BLaER1 (cell line): ENCODE measurements at regions not wholly inside any gene's neighbourhood (a gene's known extent, or its start where the extent isn't known, plus 50 kb on each side); places are given as distances from the start of the nearest gene placed in this dataset.

Experiments
- H3K27ac ChIP-seq: shearing (Covaris generic); formaldehyde crosslinking; 2 replicates; pipeline ENCODE4 v1.8.1; 2022
- H3K27me3 ChIP-seq: shearing (Covaris generic); formaldehyde crosslinking; 2 replicates; pipeline ENCODE4 v1.8.1; 2022
- H3K36me3 ChIP-seq: shearing (Covaris generic); formaldehyde crosslinking; 2 replicates; pipeline ENCODE4 v1.8.1; 2022
- H3K4me1 ChIP-seq: shearing (Covaris generic); formaldehyde crosslinking; 2 replicates; pipeline ENCODE4 v1.8.1; 2022
- H3K4me2 ChIP-seq: shearing (Covaris generic); formaldehyde crosslinking; 2 replicates; pipeline ENCODE4 v1.8.1; 2022
- H3K4me3 ChIP-seq: shearing (Covaris generic); formaldehyde crosslinking; 2 replicates; pipeline ENCODE4 v1.8.1; 2022
- H3K9ac ChIP-seq: shearing (Covaris generic); formaldehyde crosslinking; 2 replicates; pipeline ENCODE4 v1.8.1; 2022
- H3K9me3 ChIP-seq: shearing (Covaris generic); formaldehyde crosslinking; 2 replicates; pipeline ENCODE4 v1.8.1; 2022
- H4K20me1 ChIP-seq: shearing (Covaris generic); formaldehyde crosslinking; 2 replicates; pipeline ENCODE4 v1.8.1; 2022
- Cebpa-rat ChIP-seq: shearing (Covaris generic); IDR thresholded peaks from 2 replicates; pipeline ENCODE4 v1.8.1; 2022

DNA sequence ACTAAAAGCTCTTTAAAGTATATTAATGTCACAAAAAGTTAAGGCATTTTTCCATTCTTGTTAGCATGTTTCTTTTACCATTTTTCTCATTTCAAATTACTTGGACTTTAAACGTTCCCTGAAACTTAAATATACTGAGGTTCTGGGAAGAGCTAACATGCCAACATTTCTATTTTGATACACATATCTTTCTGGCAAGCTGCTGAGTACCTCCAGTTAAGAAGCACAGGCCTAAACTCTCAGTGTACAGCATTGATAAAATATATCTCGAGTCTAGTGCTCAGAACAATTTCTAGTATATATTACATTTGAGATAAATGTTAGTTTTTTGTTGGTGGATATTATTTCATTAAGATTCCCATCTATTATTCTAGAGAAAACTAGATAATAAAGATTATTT is 612.9 kb upstream of the KCND2 start:
- Histone ChIP-seq H3K9ac (no peak overlapping the region), H3K27ac (no peak overlapping the region), H3K36me3 (no peaks in the 10 kb centered on the region), H3K4me2 (no peak overlapping the region), H3K27me3 (no peaks in the 10 kb centered on the region), H3K4me1 (no peaks in the 10 kb centered on the region), H3K9me3 (no peaks in the 10 kb centered on the region), H3K4me3 (no peak overlapping the region), H4K20me1 (no peaks in the 10 kb centered on the region)
- no peak for TF ChIP-seq Cebpa-rat

GRCh38 chr7:119664601-119665000 is 608.4 kb upstream of the KCND2 start:
- no peak overlapping the region for H3K27ac ChIP-seq
- no peak for TF ChIP-seq Cebpa-rat
- no peaks in the 10 kb centered on the region for H3K36me3 ChIP-seq
- no peak overlapping the region for H3K9ac ChIP-seq
- H3K4me2 ChIP-seq, result no peak overlapping the region
- H3K9me3 ChIP-seq, result no peaks in the 10 kb centered on the region
- no peaks in the 10 kb centered on the region for H3K27me3 ChIP-seq
- H4K20me1 ChIP-seq, result no peaks in the 10 kb centered on the region
- H3K4me3 ChIP-seq, result no peak overlapping the region
- H3K4me1 ChIP-seq, result no peaks in the 10 kb centered on the region

DNA sequence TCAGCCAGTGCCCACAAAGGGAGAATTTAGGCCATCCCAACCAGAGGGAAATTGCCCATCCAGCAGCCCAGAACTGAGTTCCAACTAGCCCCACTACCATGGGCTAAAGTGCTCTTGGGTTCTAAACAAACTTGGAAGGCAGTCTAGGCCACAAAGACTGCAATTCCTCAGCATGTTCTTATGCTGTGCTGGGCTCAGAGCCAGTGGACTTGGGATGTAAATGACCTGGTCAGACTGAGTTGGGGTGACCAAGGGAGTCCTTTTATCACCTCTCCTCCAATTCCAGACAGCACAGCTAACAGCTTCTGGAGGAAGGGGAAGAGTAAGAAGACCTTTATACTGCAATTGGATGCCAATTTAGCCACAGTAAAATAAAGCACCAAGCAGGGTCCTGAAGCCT is 607.2 kb upstream of the KCND2 start:
- Histone ChIP-seq H3K4me1 (no peaks in the 10 kb centered on the region), H3K36me3 (no peaks in the 10 kb centered on the region), H3K9me3 (no peaks in the 10 kb centered on the region), H4K20me1 (no peaks in the 10 kb centered on the region), H3K4me2 (no peak overlapping the region), H3K27ac (no peak overlapping the region), H3K4me3 (no peak overlapping the region), H3K27me3 (no peaks in the 10 kb centered on the region), H3K9ac (no peak overlapping the region)
- no peak for TF ChIP-seq Cebpa-rat

- TF ChIP-seq Cebpa-rat, result no peak
- no peaks in the 10 kb centered on the region for H3K27me3 ChIP-seq
- H3K9me3 ChIP-seq, result no peaks in the 10 kb centered on the region
- H3K27ac ChIP-seq, result no peak overlapping the region
- no peak overlapping the region for H3K4me2 ChIP-seq
- no peaks in the 10 kb centered on the region for H3K4me1 ChIP-seq
- no peak overlapping the region for H3K9ac ChIP-seq
- H3K36me3 ChIP-seq, result no peaks in the 10 kb centered on the region
- no peak overlapping the region for H3K4me3 ChIP-seq
- no peaks in the 10 kb centered on the region for H4K20me1 ChIP-seq
These were observed 591.6 kb upstream of the KCND2 start for GRCh38 chr7:119681336-119681735.

DNA sequence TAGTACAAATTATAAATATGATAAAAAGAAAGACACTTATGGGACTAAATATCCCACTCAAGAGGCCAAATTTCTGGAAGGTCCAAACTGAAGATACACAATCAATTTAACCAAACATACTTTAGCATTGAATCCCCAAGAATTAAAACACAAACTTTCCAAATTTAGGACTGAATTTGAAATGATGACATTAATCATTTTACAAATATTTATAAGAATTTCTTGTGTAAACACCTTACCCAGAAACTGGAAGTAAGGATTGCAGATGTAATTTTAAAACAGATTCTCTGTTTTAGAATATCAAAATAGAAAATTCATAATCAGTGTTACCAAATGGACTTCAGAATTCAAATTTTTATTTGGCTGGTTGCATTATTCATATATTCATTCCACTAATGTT is 588.2 kb upstream of the KCND2 start:
- Histone ChIP-seq H3K4me1 (no peaks in the 10 kb centered on the region), H3K4me2 (no peak overlapping the region), H3K4me3 (no peak overlapping the region), H3K9me3 (no peaks in the 10 kb centered on the region), H3K27me3 (no peaks in the 10 kb centered on the region), H3K9ac (no peak overlapping the region), H4K20me1 (no peaks in the 10 kb centered on the region), H3K36me3 (no peaks in the 10 kb centered on the region), H3K27ac (no peak overlapping the region)
- no peak for TF ChIP-seq Cebpa-rat

- Histone ChIP-seq H3K27ac (no peak overlapping the region), H4K20me1 (no peaks in the 10 kb centered on the region), H3K9me3 (no peaks in the 10 kb centered on the region), H3K4me3 (no peak overlapping the region), H3K36me3 (no peaks in the 10 kb centered on the region), H3K4me2 (no peak overlapping the region), H3K27me3 (no peaks in the 10 kb centered on the region), H3K4me1 (no peaks in the 10 kb centered on the region), H3K9ac (no peak overlapping the region)
- no peak for TF ChIP-seq Cebpa-rat
These were observed 587.1 kb upstream of the KCND2 start for GRCh38 chr7:119685906-119686305.

GRCh38 chr7:119688831-119689230 is 584.1 kb upstream of the KCND2 start:
- Histone ChIP-seq H3K36me3 (no peaks in the 10 kb centered on the region), H3K9ac (no peak overlapping the region), H3K27ac (no peak overlapping the region)

DNA sequence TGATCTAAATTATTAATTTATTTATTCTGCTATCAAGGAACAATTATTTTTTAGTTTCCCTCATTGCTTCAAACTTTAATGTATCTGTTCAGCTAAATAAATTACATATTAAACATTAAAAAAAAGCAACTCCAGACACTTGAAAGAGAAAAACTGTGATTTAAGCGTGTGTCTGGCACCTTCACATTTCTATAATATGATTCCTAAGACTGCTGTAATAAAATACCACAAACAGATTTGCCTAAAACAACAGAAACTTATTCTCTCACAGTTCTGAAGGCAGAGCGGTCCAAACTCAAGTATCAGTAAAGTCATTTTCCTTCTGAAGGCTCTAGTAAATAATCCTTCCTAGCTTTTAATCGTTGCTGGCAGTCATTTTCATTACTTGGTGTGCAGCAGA is 580.4 kb upstream of the KCND2 start:
- no peak overlapping the region for H3K4me2 ChIP-seq
- H3K9me3 ChIP-seq, result no peaks in the 10 kb centered on the region
- no peaks in the 10 kb centered on the region for H3K36me3 ChIP-seq
- H3K9ac ChIP-seq, result no peak overlapping the region
- no peak overlapping the region for H3K4me3 ChIP-seq
- no peaks in the 10 kb centered on the region for H4K20me1 ChIP-seq
- H3K27me3 ChIP-seq, result no peaks in the 10 kb centered on the region
- no peaks in the 10 kb centered on the region for H3K4me1 ChIP-seq
- H3K27ac ChIP-seq, result no peak overlapping the region
- TF ChIP-seq Cebpa-rat, result no peak

More at GRCh38 chr7:119688831-119689230, 584.1 kb upstream of the KCND2 start:
- Histone ChIP-seq H3K27me3 (no peaks in the 10 kb centered on the region), H3K4me3 (no peak overlapping the region), H3K9me3 (no peaks in the 10 kb centered on the region), H4K20me1 (no peaks in the 10 kb centered on the region), H3K4me1 (no peaks in the 10 kb centered on the region), H3K4me2 (no peak overlapping the region)
- no peak for TF ChIP-seq Cebpa-rat

DNA sequence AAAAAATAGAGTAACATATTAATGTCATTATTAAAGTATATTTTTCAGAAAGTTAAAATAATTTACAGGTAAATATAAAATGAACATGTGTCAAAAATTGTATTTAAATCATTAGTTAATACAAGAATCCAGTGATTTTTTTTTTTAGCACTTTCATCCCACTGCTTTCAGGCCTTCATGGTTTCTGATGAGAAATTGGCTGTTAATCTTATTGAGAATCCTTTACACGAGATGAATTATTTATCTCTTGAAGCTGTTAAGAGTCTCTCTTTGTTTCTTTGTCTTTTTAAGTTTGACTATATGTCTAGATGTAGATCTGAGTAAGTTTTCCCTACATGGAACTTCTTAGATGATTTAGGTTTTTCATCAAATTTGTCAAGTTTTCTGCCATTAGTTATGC is 578.5 kb upstream of the KCND2 start:
- H3K4me1 ChIP-seq, result no peaks in the 10 kb centered on the region
- no peaks in the 10 kb centered on the region for H3K9me3 ChIP-seq
- H3K4me2 ChIP-seq, result no peak overlapping the region
- H3K4me3 ChIP-seq, result no peak overlapping the region
- H3K9ac ChIP-seq, result no peak overlapping the region
- H3K36me3 ChIP-seq, result no peaks in the 10 kb centered on the region
- TF ChIP-seq Cebpa-rat, result no peak
- H3K27ac ChIP-seq, result no peak overlapping the region
- no peaks in the 10 kb centered on the region for H4K20me1 ChIP-seq
- H3K27me3 ChIP-seq, result no peaks in the 10 kb centered on the region

GRCh38 chr7:119696336-119696735 is 576.6 kb upstream of the KCND2 start:
- H3K4me1 ChIP-seq, result no peaks in the 10 kb centered on the region
- H3K4me2 ChIP-seq, result no peak overlapping the region
- TF ChIP-seq Cebpa-rat, result no peak
- no peaks in the 10 kb centered on the region for H4K20me1 ChIP-seq
- no peak overlapping the region for H3K9ac ChIP-seq
- no peaks in the 10 kb centered on the region for H3K36me3 ChIP-seq
- H3K9me3 ChIP-seq, result no peaks in the 10 kb centered on the region
- H3K27ac ChIP-seq, result no peak overlapping the region
- no peaks in the 10 kb centered on the region for H3K27me3 ChIP-seq
- no peak overlapping the region for H3K4me3 ChIP-seq

DNA sequence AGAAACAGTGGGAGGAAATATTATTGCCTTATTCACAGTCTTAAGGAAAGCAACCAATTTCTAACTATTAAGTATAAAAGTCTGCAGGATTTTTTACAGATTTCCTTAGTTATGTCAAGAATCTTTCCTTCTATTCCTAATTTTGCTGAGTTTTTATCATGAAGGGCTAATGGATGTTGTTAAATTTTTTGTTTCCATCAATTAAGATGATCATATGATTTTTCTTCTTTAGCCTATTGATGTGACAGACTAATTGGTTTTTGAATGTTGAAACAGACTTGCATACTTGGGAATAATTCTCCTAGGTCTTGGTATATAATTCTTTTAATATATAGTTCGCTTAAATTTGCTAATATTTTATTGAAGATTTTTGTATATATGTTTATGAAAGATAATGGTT is 569.1 kb upstream of the KCND2 start:
- no peaks in the 10 kb centered on the region for H3K9me3 ChIP-seq
- no peaks in the 10 kb centered on the region for H3K27me3 ChIP-seq
- peaks cover 7% of the 10 kb centered on the region for H3K4me1 ChIP-seq
- H3K27ac ChIP-seq, result no peak overlapping the region
- no peak for TF ChIP-seq Cebpa-rat
- H3K4me2 ChIP-seq, result no peak overlapping the region
- H3K4me3 ChIP-seq, result no peak overlapping the region
- H3K9ac ChIP-seq, result no peak overlapping the region
- no peaks in the 10 kb centered on the region for H4K20me1 ChIP-seq
- no peaks in the 10 kb centered on the region for H3K36me3 ChIP-seq
